ENCODE measurements at regions not wholly inside any gene's neighbourhood (a gene's known extent, or its start where the extent isn't known, plus 50 kb on each side); places are given as distances from the start of the nearest gene placed in this dataset.

DNA sequence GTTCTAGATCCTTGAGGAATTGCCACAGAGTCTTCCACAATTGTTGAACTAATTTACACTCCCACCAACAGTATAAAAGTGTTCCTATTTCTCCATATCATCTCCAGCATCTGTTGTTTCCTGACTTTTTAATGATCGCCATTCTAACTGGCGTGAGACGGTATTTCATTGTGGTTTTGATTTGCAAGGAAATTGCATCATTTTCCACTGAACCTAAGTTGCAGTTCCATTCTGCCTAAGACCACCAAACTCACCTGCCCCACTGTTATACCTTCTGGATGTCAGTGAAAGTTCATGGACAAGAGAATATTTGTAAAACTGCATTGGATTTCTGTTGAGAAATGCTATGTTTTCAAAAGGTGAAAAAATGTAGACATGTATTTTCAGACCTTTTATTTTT is 132.9 kb upstream of the ESR1 start:
- TF ChIP-seq ATF7 (IDR thresholded peaks at IDR 0.05; ENCODE audit: low read depth) (no peak), ESRRA (IDR thresholded peaks at IDR 0.05; ENCODE audit: low read length) (no peak), TARDBP (IDR thresholded peaks at IDR 0.05; ENCODE audit: borderline replicate concordance) (no peak), POLR2A (IDR thresholded peaks at IDR 0.05; ENCODE audit: low read depth, low read length) (no peak)
- TF ChIP-seq, protein P1, sequence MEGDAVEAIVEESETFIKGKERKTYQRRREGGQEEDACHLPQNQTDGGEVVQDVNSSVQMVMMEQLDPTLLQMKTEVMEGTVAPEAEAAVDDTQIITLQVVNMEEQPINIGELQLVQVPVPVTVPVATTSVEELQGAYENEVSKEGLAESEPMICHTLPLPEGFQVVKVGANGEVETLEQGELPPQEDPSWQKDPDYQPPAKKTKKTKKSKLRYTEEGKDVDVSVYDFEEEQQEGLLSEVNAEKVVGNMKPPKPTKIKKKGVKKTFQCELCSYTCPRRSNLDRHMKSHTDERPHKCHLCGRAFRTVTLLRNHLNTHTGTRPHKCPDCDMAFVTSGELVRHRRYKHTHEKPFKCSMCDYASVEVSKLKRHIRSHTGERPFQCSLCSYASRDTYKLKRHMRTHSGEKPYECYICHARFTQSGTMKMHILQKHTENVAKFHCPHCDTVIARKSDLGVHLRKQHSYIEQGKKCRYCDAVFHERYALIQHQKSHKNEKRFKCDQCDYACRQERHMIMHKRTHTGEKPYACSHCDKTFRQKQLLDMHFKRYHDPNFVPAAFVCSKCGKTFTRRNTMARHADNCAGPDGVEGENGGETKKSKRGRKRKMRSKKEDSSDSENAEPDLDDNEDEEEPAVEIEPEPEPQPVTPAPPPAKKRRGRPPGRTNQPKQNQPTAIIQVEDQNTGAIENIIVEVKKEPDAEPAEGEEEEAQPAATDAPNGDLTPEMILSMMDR (IDR thresholded peaks at IDR 0.05 in 2 of 3, conservative IDR thresholded peaks at IDR 0.05 in 1 of 3; ENCODE audit: control insufficient read depth in 2 of 3, extremely low read depth in 1 of 3, insufficient read depth in 1 of 3, low read depth in 3 of 3, low read length in 3 of 3): no peak

Data from GM12878 (cell line).